ENCODE measurements at regions not wholly inside any gene's neighbourhood (a gene's known extent, or its start where the extent isn't known, plus 50 kb on each side); places are given as distances from the start of the nearest gene placed in this dataset.

- TF ChIP-seq CTCF (IDR thresholded peaks at IDR 0.05), result no peak
- H3K9me3 Mint-ChIP-seq, result peaks cover 3% of the 10 kb centered on the region
- H3K27ac Mint-ChIP-seq, result no peak overlapping the region
- CTCF ChIA-PET, result interaction anchor here (0.9 kb wide), 1 partner anchor 83 kb away, joined by 3 read pairs; no protein-coding TSS in a partner anchor
- intact Hi-C loops (cut with micrococcal nuclease), result no loop called here
- no peak for DNase-seq
- peaks cover 2% of the 10 kb centered on the region for H3K27me3 Mint-ChIP-seq
- H3K4me3 Mint-ChIP-seq, result no peak overlapping the region
- POLR2A ChIA-PET, result interaction anchor here (0.7 kb wide), 1 partner anchor 201 kb away, joined by 8 read pairs; no protein-coding TSS in a partner anchor
- H3K36me3 Mint-ChIP-seq (ENCODE audit: low read depth), result no peaks in the 10 kb centered on the region
- no peak for ATAC-seq (ENCODE audit: low read depth)
- H3K4me1 Mint-ChIP-seq, result no peaks in the 10 kb centered on the region
Observed at GRCh38 chr7:12768948-12769347, 81.5 kb downstream of the ARL4A start.

GRCh38 chr7:12769444-12769843 lies 82.0 kb downstream of the ARL4A start:
- Mint-ChIP-seq H3K4me1 (no peaks in the 10 kb centered on the region), H3K27ac (no peak overlapping the region), H3K4me3 (no peak overlapping the region), H3K9me3 (peaks cover 3% of the 10 kb centered on the region), H3K36me3 (ENCODE audit: low read depth) (no peaks in the 10 kb centered on the region), H3K27me3 (peaks cover 2% of the 10 kb centered on the region)
- no peak for TF ChIP-seq CTCF (IDR thresholded peaks at IDR 0.05)
- intact Hi-C loops (cut with micrococcal nuclease), result no loop called here
- ChIA-PET POLR2A (no interaction called here), CTCF (no interaction called here)
- no peak for DNase-seq
- ATAC-seq (ENCODE audit: low read depth), result no peak

- DNase-seq (no peak), ATAC-seq (ENCODE audit: low read depth) (no peak)
- Mint-ChIP-seq H3K4me1 (no peaks in the 10 kb centered on the region), H3K4me3 (no peak overlapping the region), H3K27me3 (peaks cover 2% of the 10 kb centered on the region), H3K9me3 (peaks cover 3% of the 10 kb centered on the region), H3K36me3 (ENCODE audit: low read depth) (no peaks in the 10 kb centered on the region), H3K27ac (no peak overlapping the region)
- ChIA-PET CTCF (no interaction called here), POLR2A (no interaction called here)
- intact Hi-C loops (cut with micrococcal nuclease), result no loop called here
- TF ChIP-seq CTCF (IDR thresholded peaks at IDR 0.05), result no peak
Observed at GRCh38 chr7:12770227-12770975, 83.0 kb downstream of the ARL4A start.

- ATAC-seq (ENCODE audit: low read depth) (no peak), DNase-seq (no peak)
- ChIA-PET CTCF (no interaction called here), POLR2A (no interaction called here)
- no peak for TF ChIP-seq CTCF (IDR thresholded peaks at IDR 0.05)
- no peak overlapping the region for H3K4me3 Mint-ChIP-seq
- H3K9me3 Mint-ChIP-seq, result peaks cover 3% of the 10 kb centered on the region
- H3K4me1 Mint-ChIP-seq, result no peaks in the 10 kb centered on the region
- no peaks in the 10 kb centered on the region for H3K36me3 Mint-ChIP-seq (ENCODE audit: low read depth)
- peaks cover 2% of the 10 kb centered on the region for H3K27me3 Mint-ChIP-seq
- intact Hi-C loops (cut with micrococcal nuclease), result no loop called here
- H3K27ac Mint-ChIP-seq, result no peak overlapping the region
Observed at GRCh38 chr7:12771378-12771877, 84.0 kb downstream of the ARL4A start.

- H3K4me1 Mint-ChIP-seq, result no peaks in the 10 kb centered on the region
Observed at GRCh38 chr7:12772768-12773167, 85.3 kb downstream of the ARL4A start.

More at GRCh38 chr7:12772768-12773167, 85.3 kb downstream of the ARL4A start:
- CTCF ChIA-PET, result no interaction called here
- DNase-seq, result no peak
- no peak overlapping the region for H3K27ac Mint-ChIP-seq
- no peaks in the 10 kb centered on the region for H3K36me3 Mint-ChIP-seq (ENCODE audit: low read depth)
- no peak for ATAC-seq (ENCODE audit: low read depth)
- intact Hi-C loops (cut with micrococcal nuclease), result no loop called here
- H3K27me3 Mint-ChIP-seq, result peaks cover 2% of the 10 kb centered on the region
- no peak for TF ChIP-seq CTCF (IDR thresholded peaks at IDR 0.05)
- H3K9me3 Mint-ChIP-seq, result peaks cover 3% of the 10 kb centered on the region
- no peak overlapping the region for H3K4me3 Mint-ChIP-seq
- POLR2A ChIA-PET, result no interaction called here

Data from activated B cell treated with CpG ODN at 0.5 μM for 24 hours (primary cell).